NB4 (cell line): ENCODE measurements at regions not wholly inside any gene's neighbourhood (a gene's known extent, or its start where the extent isn't known, plus 50 kb on each side); places are given as distances from the start of the nearest gene placed in this dataset.

Source experiments
- DNase-seq: peaks from one replicate; pipeline ENCODE4 v3.0.0; 2010; ENCODE audit warnings: low read depth
- H3K4me3 ChIP-seq: one replicate; pipeline ENCODE4 v1.5.1; 2011; ENCODE audit warnings: mild to moderate bottlenecking, low read depth, low read length, moderate library complexity
- MYC ChIP-seq: IDR thresholded peaks from 2 replicates; pipeline ENCODE4 v1.6.1; 2011; ENCODE audit warnings: low read depth, low read length
- POLR2A ChIP-seq: IDR thresholded peaks from 2 replicates; pipeline ENCODE4 v1.6.1; 2011; ENCODE audit warnings: mild to moderate bottlenecking; ENCODE audit not compliant: insufficient read length; ENCODE audit errors: extremely low read depth
- TF ChIP-seq, protein P1 (sequence below): IDR thresholded peaks from 2 replicates; pipeline ENCODE4 v1.6.1; 2011; ENCODE audit warnings: low read depth, low read length
- TF ChIP-seq, protein P2 (sequence below): IDR thresholded peaks from one replicate; pipeline ENCODE4 v1.5.1; 2012; ENCODE audit warnings: low read depth, low read length

- H3K4me3 ChIP-seq, result no peak overlapping the region
- DNase-seq, result no peak
- TF ChIP-seq MYC, result no peak
- TF ChIP-seq POLR2A, result no peak
- TF ChIP-seq, protein P1, sequence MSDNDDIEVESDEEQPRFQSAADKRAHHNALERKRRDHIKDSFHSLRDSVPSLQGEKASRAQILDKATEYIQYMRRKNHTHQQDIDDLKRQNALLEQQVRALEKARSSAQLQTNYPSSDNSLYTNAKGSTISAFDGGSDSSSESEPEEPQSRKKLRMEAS, result no peak
- TF ChIP-seq, protein P2, sequence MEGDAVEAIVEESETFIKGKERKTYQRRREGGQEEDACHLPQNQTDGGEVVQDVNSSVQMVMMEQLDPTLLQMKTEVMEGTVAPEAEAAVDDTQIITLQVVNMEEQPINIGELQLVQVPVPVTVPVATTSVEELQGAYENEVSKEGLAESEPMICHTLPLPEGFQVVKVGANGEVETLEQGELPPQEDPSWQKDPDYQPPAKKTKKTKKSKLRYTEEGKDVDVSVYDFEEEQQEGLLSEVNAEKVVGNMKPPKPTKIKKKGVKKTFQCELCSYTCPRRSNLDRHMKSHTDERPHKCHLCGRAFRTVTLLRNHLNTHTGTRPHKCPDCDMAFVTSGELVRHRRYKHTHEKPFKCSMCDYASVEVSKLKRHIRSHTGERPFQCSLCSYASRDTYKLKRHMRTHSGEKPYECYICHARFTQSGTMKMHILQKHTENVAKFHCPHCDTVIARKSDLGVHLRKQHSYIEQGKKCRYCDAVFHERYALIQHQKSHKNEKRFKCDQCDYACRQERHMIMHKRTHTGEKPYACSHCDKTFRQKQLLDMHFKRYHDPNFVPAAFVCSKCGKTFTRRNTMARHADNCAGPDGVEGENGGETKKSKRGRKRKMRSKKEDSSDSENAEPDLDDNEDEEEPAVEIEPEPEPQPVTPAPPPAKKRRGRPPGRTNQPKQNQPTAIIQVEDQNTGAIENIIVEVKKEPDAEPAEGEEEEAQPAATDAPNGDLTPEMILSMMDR, result no peak
These were observed 212.4 kb upstream of the FAR2 start for GRCh38 chr12:28936711-28937110.

DNA sequence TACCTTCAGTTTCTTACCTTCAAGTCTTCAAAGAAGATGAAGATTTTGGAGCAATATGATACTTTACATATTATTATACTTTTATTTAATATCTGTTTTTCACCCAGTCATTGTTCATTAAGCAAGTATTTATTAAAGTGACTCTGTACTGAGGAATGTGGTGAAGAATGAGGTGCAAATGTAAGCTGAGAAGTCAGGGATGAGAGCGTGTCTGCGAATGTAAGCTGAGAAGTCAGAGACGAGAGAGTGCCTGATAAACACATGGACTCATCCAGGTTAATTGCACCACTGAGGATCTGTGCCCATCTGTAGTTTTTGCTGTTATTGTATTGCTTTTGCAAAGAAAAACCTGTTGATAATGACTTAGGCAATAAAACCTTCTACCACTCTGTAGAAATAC lies 211.9 kb upstream of the FAR2 start:
- TF ChIP-seq POLR2A, result no peak
- TF ChIP-seq MYC, result no peak
- TF ChIP-seq, protein P2, result no peak
- TF ChIP-seq, protein P1, result no peak
- no peak overlapping the region for H3K4me3 ChIP-seq
- no peak for DNase-seq

DNA sequence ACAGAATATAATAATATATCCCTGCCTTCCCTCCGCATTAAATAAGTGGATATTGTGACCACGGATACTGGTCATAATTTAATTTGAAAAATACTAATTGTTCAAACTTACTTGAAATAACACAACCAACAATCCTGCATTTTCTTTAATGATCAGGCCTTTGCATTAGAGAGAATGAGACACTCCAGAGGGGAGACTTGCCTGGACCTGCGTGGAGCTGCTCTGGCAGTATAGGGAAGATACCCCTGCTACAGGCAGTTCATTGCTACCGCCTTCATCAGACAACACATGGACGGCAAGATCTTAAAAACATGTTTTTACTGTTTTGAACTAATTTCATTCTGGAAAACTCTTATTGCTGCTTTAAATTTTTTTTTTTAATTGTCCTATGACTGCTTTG lies 211.0 kb upstream of the FAR2 start:
- DNase-seq, result no peak
- H3K4me3 ChIP-seq, result no peak overlapping the region
- TF ChIP-seq, protein P2, result no peak
- TF ChIP-seq, protein P1, result no peak

- no peak overlapping the region for H3K4me3 ChIP-seq
- DNase-seq, result no peak
- no peak for TF ChIP-seq POLR2A
- TF ChIP-seq MYC, result no peak
- TF ChIP-seq, protein P1, result no peak
- TF ChIP-seq, protein P2, result no peak
These were observed 210.4 kb upstream of the FAR2 start for GRCh38 chr12:28938581-28939235.

DNA sequence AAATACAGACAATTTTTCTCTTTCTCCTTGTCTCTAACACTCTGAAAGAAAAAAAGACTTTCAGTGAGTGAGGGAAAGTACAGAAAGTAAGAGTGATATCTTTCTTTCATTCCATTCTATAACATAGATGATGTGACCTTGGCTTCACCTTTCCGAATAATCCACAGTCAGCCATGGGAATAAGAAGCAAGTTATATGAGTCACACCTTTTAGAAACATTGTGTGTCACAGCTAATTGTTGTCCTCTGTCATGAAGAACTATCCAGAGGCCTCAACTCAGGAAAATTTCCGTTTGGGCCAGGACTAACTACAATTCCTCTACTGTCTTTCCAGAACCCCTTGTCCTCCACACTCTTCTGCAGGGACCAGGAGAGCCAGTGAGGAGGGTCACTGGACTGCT lies 209.7 kb upstream of the FAR2 start:
- TF ChIP-seq, protein P1, result no peak
- TF ChIP-seq MYC (no peak), POLR2A (no peak)
- TF ChIP-seq, protein P2, result no peak
- DNase-seq, result no peak
- no peak overlapping the region for H3K4me3 ChIP-seq

DNA sequence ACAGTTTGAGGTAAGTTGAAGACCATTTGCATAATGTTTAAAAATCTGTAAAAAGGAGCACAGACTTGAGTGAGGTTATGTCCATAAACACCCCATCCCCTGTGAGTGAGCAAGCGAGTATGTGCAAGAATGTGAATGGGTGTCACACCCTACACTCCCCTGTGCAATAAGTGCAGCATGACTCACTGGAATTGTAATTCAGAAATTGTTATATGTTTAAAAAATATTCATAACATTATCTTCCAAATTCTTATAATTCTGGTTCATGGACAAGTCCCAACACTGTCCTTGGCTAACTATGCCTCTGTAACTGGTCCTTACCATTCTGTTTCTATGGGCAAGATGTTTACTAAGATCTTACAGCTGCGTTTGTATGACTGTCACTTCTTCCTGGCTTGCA lies 207.8 kb upstream of the FAR2 start:
- TF ChIP-seq, protein P1, result no peak
- TF ChIP-seq MYC (no peak), POLR2A (no peak)
- TF ChIP-seq, protein P2, result no peak
- H3K4me3 ChIP-seq, result no peak overlapping the region
- no peak for DNase-seq
